HG02981 (cell line): ENCODE measurements at regions not wholly inside any gene's neighbourhood (a gene's known extent, or its start where the extent isn't known, plus 50 kb on each side); places are given as distances from the start of the nearest gene placed in this dataset.
"Not testable (repeated sequence)": the region's sequence is repeated elsewhere in the genome, so short reads cannot be mapped to it uniquely, and the experiment has no call there.

Experiments used
- ATAC-seq: cut with Tn5 transposase; IDR thresholded peaks from one replicate; pipeline ENCODE4 v1.9.1; 2021; ENCODE audit warnings: mild to moderate bottlenecking, moderate library complexity; ENCODE audit not compliant: unreplicated experiment

- ATAC-seq: no peak
Measured at GRCh38 chr5:36422952-36423351, 121.2 kb upstream of the RANBP3L start.

GRCh38 chr5:36423578-36424307, 122.0 kb upstream of the RANBP3L start:
- no peak for ATAC-seq

- not testable (repeated sequence) for ATAC-seq
Measured at GRCh38 chr5:36426070-36426469, 124.4 kb upstream of the RANBP3L start.

GRCh38 chr5:36435516-36435915, 133.8 kb upstream of the RANBP3L start:
- no peak for ATAC-seq

GRCh38 chr5:36436306-36436705, 134.6 kb upstream of the RANBP3L start:
- ATAC-seq: no peak

GRCh38 chr5:36438765-36439561, 137.3 kb upstream of the RANBP3L start:
- no peak for ATAC-seq

GRCh38 chr5:36440300-36440699, 138.6 kb upstream of the RANBP3L start:
- no peak for ATAC-seq

- ATAC-seq: no peak
Measured at GRCh38 chr5:36441280-36441679, 139.6 kb upstream of the RANBP3L start.

GRCh38 chr5:36442352-36442751, 140.7 kb upstream of the RANBP3L start:
- ATAC-seq: no peak

- no peak for ATAC-seq
Measured at GRCh38 chr5:36442796-36443195, 141.1 kb upstream of the RANBP3L start.

- ATAC-seq: no peak
Measured at GRCh38 chr5:36443941-36444340, 142.2 kb upstream of the RANBP3L start.

GRCh38 chr5:36444582-36445418, 143.1 kb upstream of the RANBP3L start:
- no peak for ATAC-seq

- no peak for ATAC-seq
Measured at GRCh38 chr5:36447776-36448175, 146.1 kb upstream of the RANBP3L start.

GRCh38 chr5:36450229-36451014, 148.7 kb upstream of the RANBP3L start:
- no peak for ATAC-seq

GRCh38 chr5:36452424-36453006, 150.8 kb upstream of the RANBP3L start:
- ATAC-seq: no peak

GRCh38 chr5:36457511-36458270, 148.7 kb upstream of the SLC1A3 start:
- no peak for ATAC-seq

GRCh38 chr5:36458746-36459145, 147.7 kb upstream of the SLC1A3 start:
- no peak for ATAC-seq

- ATAC-seq: no peak
Measured at GRCh38 chr5:36459176-36460135, 146.9 kb upstream of the SLC1A3 start.
